ENCODE measurements at regions not wholly inside any gene's neighbourhood (a gene's known extent, or its start where the extent isn't known, plus 50 kb on each side); places are given as distances from the start of the nearest gene placed in this dataset.

DNA sequence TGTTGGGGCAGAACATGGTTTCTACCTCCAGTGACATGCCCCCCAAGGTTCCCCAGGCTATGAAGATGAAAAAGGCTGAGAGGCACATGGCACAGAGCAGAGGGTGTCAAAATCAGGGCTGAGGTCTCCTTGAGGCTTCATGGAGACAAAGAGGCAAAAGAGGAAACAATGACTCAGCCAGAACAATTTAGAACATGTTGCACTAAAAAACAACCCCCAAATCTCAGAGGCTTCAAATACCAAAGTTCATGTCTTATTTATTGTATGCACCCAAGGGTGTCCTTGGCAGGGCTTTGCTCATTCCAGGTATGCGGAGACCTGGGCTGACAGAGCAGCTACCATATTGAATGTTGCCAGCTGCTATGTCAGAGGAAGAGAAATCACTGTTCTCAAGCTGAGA lies 964.1 kb downstream of the GRID1 start:
- TF ChIP-seq, protein P1, sequence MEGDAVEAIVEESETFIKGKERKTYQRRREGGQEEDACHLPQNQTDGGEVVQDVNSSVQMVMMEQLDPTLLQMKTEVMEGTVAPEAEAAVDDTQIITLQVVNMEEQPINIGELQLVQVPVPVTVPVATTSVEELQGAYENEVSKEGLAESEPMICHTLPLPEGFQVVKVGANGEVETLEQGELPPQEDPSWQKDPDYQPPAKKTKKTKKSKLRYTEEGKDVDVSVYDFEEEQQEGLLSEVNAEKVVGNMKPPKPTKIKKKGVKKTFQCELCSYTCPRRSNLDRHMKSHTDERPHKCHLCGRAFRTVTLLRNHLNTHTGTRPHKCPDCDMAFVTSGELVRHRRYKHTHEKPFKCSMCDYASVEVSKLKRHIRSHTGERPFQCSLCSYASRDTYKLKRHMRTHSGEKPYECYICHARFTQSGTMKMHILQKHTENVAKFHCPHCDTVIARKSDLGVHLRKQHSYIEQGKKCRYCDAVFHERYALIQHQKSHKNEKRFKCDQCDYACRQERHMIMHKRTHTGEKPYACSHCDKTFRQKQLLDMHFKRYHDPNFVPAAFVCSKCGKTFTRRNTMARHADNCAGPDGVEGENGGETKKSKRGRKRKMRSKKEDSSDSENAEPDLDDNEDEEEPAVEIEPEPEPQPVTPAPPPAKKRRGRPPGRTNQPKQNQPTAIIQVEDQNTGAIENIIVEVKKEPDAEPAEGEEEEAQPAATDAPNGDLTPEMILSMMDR (IDR thresholded peaks at IDR 0.05): no peak
- TF ChIP-seq POLR2A (IDR thresholded peaks at IDR 0.05) (no peak), POLR2AphosphoS5 (IDR thresholded peaks at IDR 0.05) (no peak)

Data from gastroesophageal sphincter (tissue), 3 donors.